KMS-11 (cell line): ENCODE measurements at regions not wholly inside any gene's neighbourhood (a gene's known extent, or its start where the extent isn't known, plus 50 kb on each side); places are given as distances from the start of the nearest gene placed in this dataset.

Experiments used
- H2AFZ ChIP-seq: fragments of 200-600 bp; sonication (generic); 2 replicates; pipeline ENCODE4 v1.6.1; 2016; ENCODE audit warnings: antibody characterized with exemption, mixed run types, low read depth
- H3K27ac ChIP-seq: fragments of 200-600 bp; sonication (generic); 2 replicates; pipeline ENCODE4 v1.6.1; 2016; ENCODE audit warnings: mild to moderate bottlenecking, mixed run types
- H3K27me3 ChIP-seq: fragments of 200-600 bp; sonication (generic); 2 replicates; pipeline ENCODE4 v1.6.1; 2017; ENCODE audit warnings: mild to moderate bottlenecking, low read depth, mixed run types, moderate library complexity; ENCODE audit not compliant: insufficient read depth
- H3K36me3 ChIP-seq: fragments of 200-600 bp; sonication (generic); 2 replicates; pipeline ENCODE4 v1.6.1; 2017; ENCODE audit warnings: mild to moderate bottlenecking, mixed run types; ENCODE audit not compliant: insufficient read depth
- H3K4me1 ChIP-seq: fragments of 200-600 bp; sonication (generic); 2 replicates; pipeline ENCODE4 v1.6.1; 2016; ENCODE audit warnings: mild to moderate bottlenecking, low read depth, mixed run types; ENCODE audit not compliant: poor library complexity, severe bottlenecking
- H3K4me2 ChIP-seq: fragments of 200-600 bp; sonication (generic); 2 replicates; pipeline ENCODE4 v1.7.0; 2016; ENCODE audit warnings: mild to moderate bottlenecking, mixed run types
- H3K4me3 ChIP-seq: fragments of 200-600 bp; sonication (generic); IDR thresholded peaks from 2 replicates; pipeline ENCODE4 v1.6.1; 2017; ENCODE audit warnings: low read depth, low read length, mixed read lengths; ENCODE audit not compliant: insufficient read depth
- H3K79me2 ChIP-seq: fragments of 200-600 bp; sonication (generic); 2 replicates; pipeline ENCODE4 v1.6.1; 2016; ENCODE audit warnings: low read depth, mixed run types; ENCODE audit not compliant: insufficient read depth
- H3K9ac ChIP-seq: fragments of 200-600 bp; sonication (generic); 2 replicates; pipeline ENCODE4 v1.6.1; 2016; ENCODE audit warnings: mild to moderate bottlenecking, mixed run types
- H4K20me1 ChIP-seq: fragments of 200-600 bp; sonication (generic); 2 replicates; pipeline ENCODE4 v1.6.1; 2016; ENCODE audit warnings: mild to moderate bottlenecking, mixed run types; ENCODE audit not compliant: insufficient read depth
- TF ChIP-seq, protein P1 (sequence below): fragments of 200-600 bp; sonication (generic); conservative IDR thresholded peaks from 2 replicates; pipeline ENCODE4 v1.6.1; 2017; ENCODE audit warnings: low read depth, mild to moderate bottlenecking, antibody characterized with exemption, low read length, moderate library complexity, mixed read lengths

DNA sequence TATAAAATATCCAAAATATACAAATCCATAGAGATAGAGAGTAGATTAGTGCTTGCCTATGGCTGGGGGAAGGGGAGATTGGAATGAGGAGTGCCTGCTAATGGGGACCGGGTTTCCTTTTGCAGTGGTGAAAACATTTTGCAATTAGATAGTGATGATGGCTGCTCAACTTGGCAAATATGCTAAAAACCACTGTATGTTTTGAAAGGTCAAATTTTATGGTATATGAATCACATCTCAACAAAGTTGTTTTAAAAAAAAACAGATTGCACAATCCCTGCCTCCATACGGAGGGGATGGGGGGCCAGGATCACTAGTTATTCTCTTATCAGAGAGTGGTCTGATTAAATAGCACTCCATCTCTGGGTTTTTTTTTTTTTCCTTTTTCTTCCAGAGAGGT lies 76.9 kb upstream of the RIPOR2 start:
- TF ChIP-seq, protein P1, sequence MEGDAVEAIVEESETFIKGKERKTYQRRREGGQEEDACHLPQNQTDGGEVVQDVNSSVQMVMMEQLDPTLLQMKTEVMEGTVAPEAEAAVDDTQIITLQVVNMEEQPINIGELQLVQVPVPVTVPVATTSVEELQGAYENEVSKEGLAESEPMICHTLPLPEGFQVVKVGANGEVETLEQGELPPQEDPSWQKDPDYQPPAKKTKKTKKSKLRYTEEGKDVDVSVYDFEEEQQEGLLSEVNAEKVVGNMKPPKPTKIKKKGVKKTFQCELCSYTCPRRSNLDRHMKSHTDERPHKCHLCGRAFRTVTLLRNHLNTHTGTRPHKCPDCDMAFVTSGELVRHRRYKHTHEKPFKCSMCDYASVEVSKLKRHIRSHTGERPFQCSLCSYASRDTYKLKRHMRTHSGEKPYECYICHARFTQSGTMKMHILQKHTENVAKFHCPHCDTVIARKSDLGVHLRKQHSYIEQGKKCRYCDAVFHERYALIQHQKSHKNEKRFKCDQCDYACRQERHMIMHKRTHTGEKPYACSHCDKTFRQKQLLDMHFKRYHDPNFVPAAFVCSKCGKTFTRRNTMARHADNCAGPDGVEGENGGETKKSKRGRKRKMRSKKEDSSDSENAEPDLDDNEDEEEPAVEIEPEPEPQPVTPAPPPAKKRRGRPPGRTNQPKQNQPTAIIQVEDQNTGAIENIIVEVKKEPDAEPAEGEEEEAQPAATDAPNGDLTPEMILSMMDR: no peak
- Histone ChIP-seq H3K4me2 (no peak overlapping the region), H3K36me3 (no peaks in the 10 kb centered on the region), H2AFZ (no peak overlapping the region), H3K79me2 (no peaks in the 10 kb centered on the region), H3K4me1 (no peaks in the 10 kb centered on the region), H3K9ac (no peak overlapping the region), H4K20me1 (no peaks in the 10 kb centered on the region), H3K4me3 (no peak overlapping the region), H3K27me3 (no peaks in the 10 kb centered on the region), H3K27ac (no peak overlapping the region)

DNA sequence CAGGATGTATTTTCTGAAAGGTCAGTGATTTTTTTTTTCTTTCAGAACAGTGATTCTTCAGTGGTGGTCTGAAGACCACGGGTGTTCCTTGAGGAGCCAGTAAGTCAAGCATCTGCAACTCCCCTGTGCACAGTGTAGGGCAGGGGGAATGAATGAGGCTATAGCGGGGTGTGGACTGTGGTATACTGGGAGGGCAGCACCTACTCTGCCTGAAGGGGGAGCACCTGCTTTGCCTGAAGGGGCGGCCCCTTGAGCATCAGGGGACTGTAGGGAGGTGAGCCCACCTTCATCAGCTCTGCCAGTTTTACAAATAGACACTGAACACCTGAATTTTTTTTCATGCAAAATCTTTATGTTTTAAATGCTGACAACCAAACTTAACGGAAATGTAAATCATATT lies 77.5 kb upstream of the RIPOR2 start:
- Histone ChIP-seq H3K27me3 (no peaks in the 10 kb centered on the region), H3K36me3 (no peaks in the 10 kb centered on the region), H3K79me2 (no peaks in the 10 kb centered on the region), H3K9ac (no peak overlapping the region), H2AFZ (no peak overlapping the region), H4K20me1 (no peaks in the 10 kb centered on the region), H3K4me3 (no peak overlapping the region), H3K4me1 (no peaks in the 10 kb centered on the region), H3K27ac (no peak overlapping the region), H3K4me2 (no peak overlapping the region)
- TF ChIP-seq, protein P1: no peak

DNA sequence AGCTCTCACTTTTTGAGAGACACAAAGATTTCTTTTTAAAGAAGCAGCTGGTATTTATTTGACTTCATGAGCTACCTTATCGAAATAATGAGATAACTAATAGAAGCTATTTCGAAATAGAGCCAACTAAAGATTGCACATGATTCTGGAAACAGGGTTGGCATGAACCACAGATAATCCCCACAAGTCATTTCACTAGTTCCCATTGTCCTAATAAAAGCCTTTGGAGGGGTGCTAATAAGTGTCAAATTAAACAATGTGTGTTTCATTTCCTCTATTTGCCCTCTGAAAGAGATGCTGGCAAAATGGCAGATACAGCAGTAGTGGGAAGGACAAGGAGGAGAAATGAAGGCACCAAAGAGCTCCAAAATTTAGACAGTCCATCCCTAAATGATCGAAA lies 78.6 kb upstream of the RIPOR2 start:
- no peak overlapping the region for H3K4me2 ChIP-seq
- no peaks in the 10 kb centered on the region for H4K20me1 ChIP-seq
- no peaks in the 10 kb centered on the region for H3K79me2 ChIP-seq
- H3K36me3 ChIP-seq: no peaks in the 10 kb centered on the region
- no peak overlapping the region for H3K27ac ChIP-seq
- H3K9ac ChIP-seq: no peak overlapping the region
- no peak overlapping the region for H2AFZ ChIP-seq
- H3K27me3 ChIP-seq: no peaks in the 10 kb centered on the region
- H3K4me3 ChIP-seq: no peak overlapping the region
- no peaks in the 10 kb centered on the region for H3K4me1 ChIP-seq
- TF ChIP-seq, protein P1: no peak

DNA sequence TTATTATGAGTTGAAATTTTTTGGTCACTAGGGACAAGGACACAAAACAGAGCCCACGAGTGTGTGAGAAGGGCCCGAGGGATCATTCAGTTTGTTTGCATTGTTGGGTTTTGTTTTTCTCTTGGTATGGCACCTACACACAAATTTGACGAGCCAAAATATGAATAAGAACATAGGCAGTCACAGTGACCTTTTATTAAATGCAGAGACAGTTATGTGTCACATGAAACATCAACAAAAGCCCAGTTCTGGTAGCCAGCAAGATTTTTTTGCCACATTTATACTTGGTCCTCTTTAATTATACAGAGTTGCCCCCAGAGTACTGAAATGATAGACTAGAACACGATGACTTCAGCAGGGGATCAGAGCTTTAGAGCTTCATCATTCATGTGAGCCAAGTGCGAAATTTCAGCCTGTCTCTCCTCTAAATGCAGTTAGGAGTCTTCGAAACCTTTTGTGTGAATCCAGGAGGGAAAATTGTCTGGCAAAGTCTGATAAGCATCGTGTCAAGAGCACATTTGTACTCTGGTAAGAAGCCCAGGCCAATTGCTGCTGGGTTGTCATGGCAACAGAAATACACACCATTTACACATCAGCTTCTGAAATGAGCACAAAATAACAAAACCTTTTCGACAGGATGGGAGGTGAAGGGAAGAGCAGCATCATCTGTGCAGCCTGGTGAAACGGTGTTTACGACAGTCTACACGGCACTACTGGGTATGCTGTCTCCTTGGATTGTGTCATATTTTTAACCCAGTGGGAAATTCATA lies 79.2 kb upstream of the RIPOR2 start:
- no peak overlapping the region for H3K27ac ChIP-seq

More for the DNA sequence above, 79.2 kb upstream of the RIPOR2 start:
- no peak overlapping the region for H2AFZ ChIP-seq
- H3K27me3 ChIP-seq: no peaks in the 10 kb centered on the region
- H3K36me3 ChIP-seq: no peaks in the 10 kb centered on the region
- no peak overlapping the region for H3K9ac ChIP-seq
- no peak overlapping the region for H3K4me3 ChIP-seq
- no peak overlapping the region for H3K4me2 ChIP-seq
- no peaks in the 10 kb centered on the region for H3K79me2 ChIP-seq
- no peaks in the 10 kb centered on the region for H3K4me1 ChIP-seq
- no peaks in the 10 kb centered on the region for H4K20me1 ChIP-seq
- TF ChIP-seq, protein P1: no peak
